ENCODE measurements at regions not wholly inside any gene's neighbourhood (a gene's known extent, or its start where the extent isn't known, plus 50 kb on each side); places are given as distances from the start of the nearest gene placed in this dataset.
A peak's percentile ranks its signal among the peaks of the same experiment; 100 is the strongest.

- intact Hi-C loops (cut with DNase I), result no loop called here
- peak in 3 of 42 donors; percentile 4 to 29 (median 4) for DNase-seq
These were observed 79.7 kb upstream of the SHISAL1 start for GRCh38 chr22:44392446-44392921.

- DNase-seq, result peak in 2 of 42 donors; percentile 2 to 21
These were observed 79.0 kb upstream of the SHISAL1 start for GRCh38 chr22:44391481-44392445.

GRCh38 chr22:44391015-44391414, 78.3 kb upstream of the SHISAL1 start:
- peak in 1 of 42 donors; percentile 24 for DNase-seq
- intact Hi-C loops (cut with DNase I), result no loop called here

More at GRCh38 chr22:44391481-44392445, 79.0 kb upstream of the SHISAL1 start:
- intact Hi-C loops (cut with DNase I), result no loop called here

- intact Hi-C loops (cut with DNase I), result no loop called here
- DNase-seq, result peak in 1 of 42 donors; percentile 1
These were observed 77.8 kb upstream of the SHISAL1 start for GRCh38 chr22:44390613-44390970.

- intact Hi-C loops (cut with DNase I), result no loop called here
- DNase-seq, result peak in 1 of 42 donors; percentile 2
These were observed 77.3 kb upstream of the SHISAL1 start for GRCh38 chr22:44389926-44390612.

- DNase-seq, result no peak
- intact Hi-C loops (cut with DNase I), result no loop called here
These were observed 76.4 kb upstream of the SHISAL1 start for GRCh38 chr22:44389181-44389580.

GRCh38 chr22:44387486-44387885, 74.7 kb upstream of the SHISAL1 start:
- intact Hi-C loops (cut with DNase I), result no loop called here
- DNase-seq, result no peak

GRCh38 chr22:44386386-44387035, 73.8 kb upstream of the SHISAL1 start:
- DNase-seq, result no peak
- intact Hi-C loops (cut with DNase I), result no loop called here

- intact Hi-C loops (cut with DNase I), result no loop called here
- DNase-seq, result no peak
These were observed 73.0 kb upstream of the SHISAL1 start for GRCh38 chr22:44385781-44386180.

- intact Hi-C loops (cut with DNase I), result no loop called here
- DNase-seq, result no peak
These were observed 72.5 kb upstream of the SHISAL1 start for GRCh38 chr22:44385296-44385610.

- DNase-seq, result no peak
- intact Hi-C loops (cut with DNase I), result no loop called here
These were observed 72.0 kb upstream of the SHISAL1 start for GRCh38 chr22:44384563-44385295.

GRCh38 chr22:44383652-44384562, 71.2 kb upstream of the SHISAL1 start:
- DNase-seq, result no peak
- intact Hi-C loops (cut with DNase I), result no loop called here

- no peak for DNase-seq
These were observed 70.4 kb upstream of the SHISAL1 start for GRCh38 chr22:44383064-44383575.

GRCh38 chr22:44382116-44383038, 69.6 kb upstream of the SHISAL1 start:
- intact Hi-C loops (cut with DNase I), result no loop called here
- no peak for DNase-seq

More at GRCh38 chr22:44383064-44383575, 70.4 kb upstream of the SHISAL1 start:
- intact Hi-C loops (cut with DNase I), result no loop called here

GRCh38 chr22:44381761-44382115, 69.0 kb upstream of the SHISAL1 start:
- DNase-seq, result no peak
- intact Hi-C loops (cut with DNase I), result no loop called here

- DNase-seq, result peak in 1 of 42 donors; percentile 10
- intact Hi-C loops (cut with DNase I), result no loop called here
These were observed 68.2 kb upstream of the SHISAL1 start for GRCh38 chr22:44380756-44381486.
